Lung (tissue), 11 donors: ENCODE measurements at regions not wholly inside any gene's neighbourhood (a gene's known extent, or its start where the extent isn't known, plus 50 kb on each side); places are given as distances from the start of the nearest gene placed in this dataset.
"Not testable (repeated sequence)": the region's sequence is repeated elsewhere in the genome, so short reads cannot be mapped to it uniquely, and the experiment has no call there.

ENCODE experiments used
- ATAC-seq: fragments of 200-7000 bp; cut with Tn5 transposase; one replicate; pipeline ENCODE4 v1.9.1; 2020; ENCODE audit warnings: moderate number of reproducible peaks; ENCODE audit not compliant: insufficient read depth, low FRiP score
- DNase-seq, 3 donors: peaks; one replicate each; pipeline ENCODE4 v3.0.0-alpha.2; 2013 to 2017
- H3K27ac ChIP-seq, 2 donors: one replicate each; pipeline ENCODE4 v1.5.1; 2013; ENCODE audit warnings: mild to moderate bottlenecking in 2 of 2, moderate library complexity in 2 of 2, control low read depth in 1 of 2, inconsistent platforms in 1 of 2, low read depth in 1 of 2, low read length in 1 of 2
- H3K27me3 ChIP-seq, 3 donors: one replicate each; pipeline ENCODE4 v1.5.1; 2013; ENCODE audit warnings: low read length in 2 of 3; ENCODE audit not compliant: control insufficient read depth in 3 of 3, insufficient read depth in 3 of 3
- H3K36me3 ChIP-seq, 4 donors: one replicate each; pipeline ENCODE4 v1.5.1; 2013; ENCODE audit warnings: low read length in 4 of 4, mild to moderate bottlenecking in 1 of 4, moderate library complexity in 1 of 4; ENCODE audit not compliant: control insufficient read depth in 4 of 4, insufficient read depth in 4 of 4
- H3K4me1 ChIP-seq, 5 donors: one replicate each; pipeline ENCODE4 v1.5.1; 2013; ENCODE audit warnings: low read length in 5 of 5, mild to moderate bottlenecking in 2 of 5, moderate library complexity in 1 of 5; ENCODE audit not compliant: control insufficient read depth in 5 of 5, insufficient read depth in 5 of 5
- H3K4me3 ChIP-seq: one replicate; pipeline ENCODE4 v1.5.1; 2013; ENCODE audit warnings: mild to moderate bottlenecking, control low read depth, moderate library complexity
- H3K9ac ChIP-seq, 2 donors: one replicate each; pipeline ENCODE4 v1.5.1; 2013; ENCODE audit warnings: low read length in 2 of 2, control low read depth in 1 of 2; ENCODE audit not compliant: insufficient read depth in 1 of 2
- H3K9me3 ChIP-seq, 4 donors: one replicate each; pipeline ENCODE4 v1.5.1; 2013; ENCODE audit warnings: low read length in 3 of 4, mild to moderate bottlenecking in 1 of 4, moderate library complexity in 1 of 4; ENCODE audit not compliant: control insufficient read depth in 4 of 4, insufficient read depth in 3 of 4
- CTCF ChIP-seq: IDR thresholded peaks from 2 replicates; pipeline ENCODE4 v1.5.1; 2012; ENCODE audit warnings: mild to moderate bottlenecking; ENCODE audit errors: control extremely low read depth, extremely low read depth
- WGBS, 2 donors: extraction: QIAGEN DNeasy Blood & Tissue Kit; methylation state at CpG; one replicate each; pipeline ENCODE4 v1.1.7; 2013; 5-methylcytosine and 5-hydroxymethylcytosine counted together
- donor health status: control.
- donor health status: control.
- donor health status: Bipolar disorder and iron deficiency.
- donor health status: healthy.
- donor health status: DM: yes; HTN: yes; CAD: no.

GRCh38 chr7:79922894-79923293 lies 211.7 kb upstream of the GNAI1 start:
- 97 to 98% methylated on average over 5 of the region's 5 CpGs for WGBS, 2 donors
- ATAC-seq = no peak
- no peak overlapping the region for H3K27ac ChIP-seq
- DNase-seq = no peak
- no peak for TF ChIP-seq CTCF
- H3K9ac ChIP-seq = no peak overlapping the region
- no peaks in the 10 kb centered on the region for H3K36me3 ChIP-seq
- no peaks in the 10 kb centered on the region for H3K27me3 ChIP-seq
- H3K9me3 ChIP-seq = peaks cover 0 to 3% (median 0%) of the 10 kb centered on the region in 4 donors
- no peaks in the 10 kb centered on the region for H3K4me1 ChIP-seq
- H3K4me3 ChIP-seq = no peak overlapping the region

- Histone ChIP-seq H3K27ac (no peak overlapping the region), H3K4me3 (no peak overlapping the region), H3K9ac (no peak overlapping the region), H3K27me3 (no peaks in the 10 kb centered on the region), H3K9me3 (peaks cover 0 to 3% (median 0%) of the 10 kb centered on the region in 4 donors), H3K4me1 (no peaks in the 10 kb centered on the region), H3K36me3 (no peaks in the 10 kb centered on the region)
- ATAC-seq (no peak), DNase-seq (no peak)
- TF ChIP-seq CTCF = no peak
- 86 to 89% methylated on average over 5 of the region's 5 CpGs for WGBS, 2 donors
These were observed 212.7 kb upstream of the GNAI1 start for GRCh38 chr7:79921976-79922375.

GRCh38 chr7:79918632-79919031 lies 216.0 kb upstream of the GNAI1 start:
- H3K4me1 ChIP-seq, DNase-seq, H3K4me3 ChIP-seq, H3K27me3 ChIP-seq, H3K36me3 ChIP-seq, ATAC-seq, H3K9ac ChIP-seq, H3K27ac ChIP-seq: not testable (repeated sequence)
- WGBS, 2 donors = 88 to 92% methylated on average over 2 of the region's 2 CpGs
- H3K9me3 ChIP-seq = peaks cover 0 to 11% (median 2%) of the 10 kb centered on the region in 4 donors

GRCh38 chr7:79915346-79915745 lies 219.3 kb upstream of the GNAI1 start:
- ATAC-seq, DNase-seq, H3K4me1 ChIP-seq, H3K36me3 ChIP-seq, H3K27ac ChIP-seq, H3K9me3 ChIP-seq, H3K27me3 ChIP-seq, H3K9ac ChIP-seq, H3K4me3 ChIP-seq: not testable (repeated sequence)
- 78 to 92% methylated on average over 4 of the region's 4 CpGs for WGBS, 2 donors

- TF ChIP-seq CTCF = no peak
- 21 to 48% methylated on average over 4 of the region's 4 CpGs for WGBS, 2 donors
- no peak for DNase-seq
- ATAC-seq = no peak
- Histone ChIP-seq H3K9me3 (peaks cover 0 to 8% (median 2%) of the 10 kb centered on the region in 4 donors), H3K27me3 (no peaks in the 10 kb centered on the region), H3K27ac (no peak overlapping the region), H3K4me1 (no peaks in the 10 kb centered on the region), H3K36me3 (no peaks in the 10 kb centered on the region), H3K9ac (no peak overlapping the region), H3K4me3 (no peak overlapping the region)
These were observed 222.4 kb upstream of the GNAI1 start for GRCh38 chr7:79912213-79912633.
